WTC11 (cell line): ENCODE measurements at regions not wholly inside any gene's neighbourhood (a gene's known extent, or its start where the extent isn't known, plus 50 kb on each side); places are given as distances from the start of the nearest gene placed in this dataset.
"Not testable (repeated sequence)": the region's sequence is repeated elsewhere in the genome, so short reads cannot be mapped to it uniquely, and the experiment has no call there.

Experiments used
- ATAC-seq: fragments of 200-7000 bp; cut with Tn5 transposase; 2 replicates; pipeline ENCODE4 v1.10.0; 2021; ENCODE audit warnings: mild to moderate bottlenecking, moderate library complexity
- CTCF ChIA-PET: fragments of 300-600 bp; sonication (Branson Sonifier 250); formaldehyde crosslinking; loops from one replicate; lab custom pipeline; 2021; ENCODE audit warnings: antibody characterized with exemption; lab: Charles Lee
- POLR2A ChIA-PET: fragments of 350-600 bp; sonication (Branson Sonifier 250); formaldehyde crosslinking; loops from one replicate; lab custom pipeline; 2021; ENCODE audit warnings: antibody characterized with exemption; lab: Charles Lee
- DNase-seq: peaks from one replicate; pipeline ENCODE4 v3.0.0; 2021; ENCODE audit warnings: low spot score
- H3K27ac Mint-ChIP-seq: 2 replicates; pipeline ENCODE4 v1.8.0; 2021; ENCODE audit warnings: mixed read lengths
- H3K27me3 Mint-ChIP-seq: 2 replicates; pipeline ENCODE4 v1.8.0; 2021; ENCODE audit warnings: low read depth, mild to moderate bottlenecking, moderate library complexity, mixed read lengths
- H3K36me3 Mint-ChIP-seq: 2 replicates; pipeline ENCODE4 v1.8.0; 2021; ENCODE audit warnings: mixed read lengths
- H3K4me1 Mint-ChIP-seq: 2 replicates; pipeline ENCODE4 v1.8.0; 2022; ENCODE audit warnings: mixed read lengths
- H3K4me3 Mint-ChIP-seq: 2 replicates; pipeline ENCODE4 v1.8.0; 2021; ENCODE audit warnings: mild to moderate bottlenecking, moderate library complexity, mixed read lengths
- H3K9me3 Mint-ChIP-seq: 2 replicates; pipeline ENCODE4 v1.8.0; 2021; ENCODE audit warnings: mixed read lengths
- CREB1 ChIP-seq: sonication (generic); formaldehyde crosslinking; IDR thresholded peaks from 2 replicates; pipeline ENCODE4 v1.8.0; 2023; ENCODE audit warnings: mild to moderate bottlenecking, missing genetic modification reagents
- GTF2I ChIP-seq: fragments of 250-450 bp; sonication (Bioruptor Pico); conservative IDR thresholded peaks from 2 replicates; pipeline ENCODE4 v1.4.0; 2021; ENCODE audit warnings: mild to moderate bottlenecking
- JUN ChIP-seq: sonication (generic); formaldehyde crosslinking; IDR thresholded peaks from 2 replicates; pipeline ENCODE4 v1.8.0; 2023; ENCODE audit warnings: mild to moderate bottlenecking, missing genetic modification reagents
- MXD4 ChIP-seq: fragments of 250-450 bp; sonication (Bioruptor Pico); IDR thresholded peaks from 2 replicates; pipeline ENCODE4 v1.8.0; 2021; ENCODE audit warnings: mild to moderate bottlenecking, moderate library complexity, borderline replicate concordance
- NR3C1 ChIP-seq: sonication (generic); formaldehyde crosslinking; conservative IDR thresholded peaks from 2 replicates; pipeline ENCODE4 v1.8.1; 2023; ENCODE audit warnings: low read depth, mild to moderate bottlenecking, missing genetic modification reagents
- RORB ChIP-seq: fragments of 250-450 bp; sonication (Bioruptor Pico); IDR thresholded peaks from 2 replicates; pipeline ENCODE4 v1.9.0; 2021; ENCODE audit warnings: mild to moderate bottlenecking
- ZNF416 ChIP-seq: fragments of 250-450 bp; sonication (Bioruptor Pico); IDR thresholded peaks from 2 replicates; pipeline ENCODE4 v1.9.0; 2021; ENCODE audit warnings: mild to moderate bottlenecking, inconsistent platforms
- TF ChIP-seq, protein P1 (sequence below): fragments of 250-450 bp; sonication (Bioruptor Pico); conservative IDR thresholded peaks from 2 replicates; pipeline ENCODE4 v1.9.0; 2021; ENCODE audit warnings: mild to moderate bottlenecking
- TF ChIP-seq, protein P2 (sequence below): sonication (generic); formaldehyde crosslinking; IDR thresholded peaks from 2 replicates; pipeline ENCODE4 v1.8.1; 2023; ENCODE audit warnings: mild to moderate bottlenecking, missing genetic modification reagents, moderate library complexity
- TF ChIP-seq, protein P3 (sequence below): fragments of 250-450 bp; sonication (Bioruptor Pico); IDR thresholded peaks from 2 replicates; pipeline ENCODE4 v1.9.0; 2021; ENCODE audit warnings: mild to moderate bottlenecking, borderline replicate concordance
- TF ChIP-seq, protein P4 (sequence below): sonication (generic); formaldehyde crosslinking; IDR thresholded peaks from 2 replicates; pipeline ENCODE4 v1.8.0; 2022; ENCODE audit warnings: mild to moderate bottlenecking, missing genetic modification reagents
- TF ChIP-seq, protein P5 (sequence below): sonication (generic); formaldehyde crosslinking; IDR thresholded peaks from 2 replicates; pipeline ENCODE4 v1.8.0; 2022; ENCODE audit warnings: mild to moderate bottlenecking, missing genetic modification reagents
- TF ChIP-seq, protein P6 (sequence below): sonication (generic); formaldehyde crosslinking; IDR thresholded peaks from 2 replicates; pipeline ENCODE4 v1.8.1; 2022; ENCODE audit warnings: missing genetic modification reagents, borderline replicate concordance

DNA sequence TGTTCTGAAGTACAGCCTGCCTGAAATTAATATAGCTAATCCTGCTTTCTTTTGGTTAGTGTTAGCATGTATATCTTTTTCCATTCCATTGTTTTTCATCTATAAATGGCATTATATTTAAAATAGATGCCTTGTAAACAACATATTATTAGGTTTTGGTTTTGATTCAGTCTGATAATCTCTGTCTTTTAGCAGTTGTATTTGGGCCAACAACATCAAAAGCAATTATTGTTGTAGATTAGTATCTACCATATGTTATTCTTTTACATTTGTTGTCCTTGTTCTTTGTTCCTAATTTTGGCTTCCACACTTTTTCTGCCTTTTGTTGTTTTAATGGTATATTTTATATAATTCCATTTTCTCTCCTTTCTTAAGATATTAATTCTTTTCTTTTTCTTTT is 678.2 kb upstream of the PRMT6 start:
- no peak for ATAC-seq
- Mint-ChIP-seq H3K27me3 (no peaks in the 10 kb centered on the region; the same call in 1 of the 2 replicates), H3K27ac (no peak overlapping the region), H3K4me3 (no peak overlapping the region), H3K4me1 (no peaks in the 10 kb centered on the region), H3K36me3 (peaks cover 7% of the 10 kb centered on the region), H3K9me3 (peaks cover 7% of the 10 kb centered on the region)
- no peak for DNase-seq
- ChIA-PET POLR2A (no interaction called here), CTCF (no interaction called here)
- TF ChIP-seq MXD4 (CRISPR knock-in tag) (no peak), GTF2I (CRISPR knock-in tag) (no peak), NR3C1 (no peak)
- TF ChIP-seq, protein P1, sequence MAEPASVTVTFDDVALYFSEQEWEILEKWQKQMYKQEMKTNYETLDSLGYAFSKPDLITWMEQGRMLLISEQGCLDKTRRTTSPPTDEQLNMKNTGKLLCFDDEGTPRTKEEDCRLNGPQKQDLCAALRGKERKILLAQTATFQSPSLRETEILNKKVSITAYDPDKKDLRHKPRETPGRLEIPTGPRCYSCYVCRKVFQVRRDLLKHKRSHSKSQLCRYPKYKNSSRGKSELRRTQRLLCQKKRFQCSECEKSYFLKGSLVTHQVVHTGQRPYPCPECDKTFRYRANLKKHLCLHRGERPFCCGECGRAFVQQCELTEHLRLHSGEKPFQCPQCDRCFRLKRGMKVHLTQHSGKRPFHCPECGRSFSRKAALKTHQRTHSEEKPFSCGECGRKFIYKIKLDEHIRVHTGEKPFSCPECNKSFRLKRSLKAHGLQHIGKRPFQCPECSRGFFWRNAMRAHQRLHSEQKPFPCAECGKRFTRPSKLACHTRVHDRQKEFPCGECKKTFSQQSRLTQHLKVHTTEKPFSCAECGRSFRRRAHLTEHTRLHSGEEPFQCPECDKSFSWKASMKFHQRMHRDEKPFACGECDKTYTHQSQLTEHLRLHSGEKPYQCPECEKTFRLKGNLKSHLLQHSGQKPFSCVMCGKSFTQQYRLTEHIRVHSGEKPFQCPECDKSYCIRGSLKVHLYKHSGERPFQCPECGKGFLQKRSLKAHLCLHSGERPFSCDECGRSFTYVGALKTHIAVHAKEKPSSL (CRISPR knock-in tag) = no peak
- TF ChIP-seq, protein P2, sequence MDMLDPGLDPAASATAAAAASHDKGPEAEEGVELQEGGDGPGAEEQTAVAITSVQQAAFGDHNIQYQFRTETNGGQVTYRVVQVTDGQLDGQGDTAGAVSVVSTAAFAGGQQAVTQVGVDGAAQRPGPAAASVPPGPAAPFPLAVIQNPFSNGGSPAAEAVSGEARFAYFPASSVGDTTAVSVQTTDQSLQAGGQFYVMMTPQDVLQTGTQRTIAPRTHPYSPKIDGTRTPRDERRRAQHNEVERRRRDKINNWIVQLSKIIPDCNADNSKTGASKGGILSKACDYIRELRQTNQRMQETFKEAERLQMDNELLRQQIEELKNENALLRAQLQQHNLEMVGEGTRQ (CRISPR knock-in tag) = no peak
- TF ChIP-seq, protein P3, sequence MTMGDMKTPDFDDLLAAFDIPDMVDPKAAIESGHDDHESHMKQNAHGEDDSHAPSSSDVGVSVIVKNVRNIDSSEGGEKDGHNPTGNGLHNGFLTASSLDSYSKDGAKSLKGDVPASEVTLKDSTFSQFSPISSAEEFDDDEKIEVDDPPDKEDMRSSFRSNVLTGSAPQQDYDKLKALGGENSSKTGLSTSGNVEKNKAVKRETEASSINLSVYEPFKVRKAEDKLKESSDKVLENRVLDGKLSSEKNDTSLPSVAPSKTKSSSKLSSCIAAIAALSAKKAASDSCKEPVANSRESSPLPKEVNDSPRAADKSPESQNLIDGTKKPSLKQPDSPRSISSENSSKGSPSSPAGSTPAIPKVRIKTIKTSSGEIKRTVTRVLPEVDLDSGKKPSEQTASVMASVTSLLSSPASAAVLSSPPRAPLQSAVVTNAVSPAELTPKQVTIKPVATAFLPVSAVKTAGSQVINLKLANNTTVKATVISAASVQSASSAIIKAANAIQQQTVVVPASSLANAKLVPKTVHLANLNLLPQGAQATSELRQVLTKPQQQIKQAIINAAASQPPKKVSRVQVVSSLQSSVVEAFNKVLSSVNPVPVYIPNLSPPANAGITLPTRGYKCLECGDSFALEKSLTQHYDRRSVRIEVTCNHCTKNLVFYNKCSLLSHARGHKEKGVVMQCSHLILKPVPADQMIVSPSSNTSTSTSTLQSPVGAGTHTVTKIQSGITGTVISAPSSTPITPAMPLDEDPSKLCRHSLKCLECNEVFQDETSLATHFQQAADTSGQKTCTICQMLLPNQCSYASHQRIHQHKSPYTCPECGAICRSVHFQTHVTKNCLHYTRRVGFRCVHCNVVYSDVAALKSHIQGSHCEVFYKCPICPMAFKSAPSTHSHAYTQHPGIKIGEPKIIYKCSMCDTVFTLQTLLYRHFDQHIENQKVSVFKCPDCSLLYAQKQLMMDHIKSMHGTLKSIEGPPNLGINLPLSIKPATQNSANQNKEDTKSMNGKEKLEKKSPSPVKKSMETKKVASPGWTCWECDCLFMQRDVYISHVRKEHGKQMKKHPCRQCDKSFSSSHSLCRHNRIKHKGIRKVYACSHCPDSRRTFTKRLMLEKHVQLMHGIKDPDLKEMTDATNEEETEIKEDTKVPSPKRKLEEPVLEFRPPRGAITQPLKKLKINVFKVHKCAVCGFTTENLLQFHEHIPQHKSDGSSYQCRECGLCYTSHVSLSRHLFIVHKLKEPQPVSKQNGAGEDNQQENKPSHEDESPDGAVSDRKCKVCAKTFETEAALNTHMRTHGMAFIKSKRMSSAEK (CRISPR knock-in tag) = no peak

DNA sequence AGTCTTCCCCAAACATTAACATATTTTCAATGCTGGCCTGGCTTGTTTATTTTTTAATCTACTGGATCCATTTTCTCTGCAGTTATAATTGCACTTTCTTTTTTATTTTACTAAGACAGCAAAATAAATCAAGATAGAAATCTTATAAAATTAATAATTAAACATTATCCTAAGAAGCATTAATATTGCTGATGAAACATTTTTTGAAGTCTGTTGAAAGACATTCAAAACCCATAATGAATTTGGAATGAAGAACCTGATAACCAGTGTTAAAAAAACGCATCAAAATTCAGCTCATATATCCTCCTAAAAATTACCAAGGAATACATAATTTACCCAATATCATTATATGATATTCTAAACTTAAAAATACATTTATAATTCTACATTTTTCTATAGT is 675.7 kb upstream of the PRMT6 start:
- Mint-ChIP-seq H3K27me3 (no peaks in the 10 kb centered on the region), H3K27ac (no peak overlapping the region), H3K4me3 (no peak overlapping the region), H3K9me3 (no peaks in the 10 kb centered on the region), H3K36me3 (no peaks in the 10 kb centered on the region), H3K4me1 (no peaks in the 10 kb centered on the region)
- no peak for DNase-seq
- TF ChIP-seq CREB1 (no peak), JUN (no peak), ZNF416 (CRISPR knock-in tag) (no peak), RORB (CRISPR knock-in tag) (no peak)
- TF ChIP-seq, protein P4, sequence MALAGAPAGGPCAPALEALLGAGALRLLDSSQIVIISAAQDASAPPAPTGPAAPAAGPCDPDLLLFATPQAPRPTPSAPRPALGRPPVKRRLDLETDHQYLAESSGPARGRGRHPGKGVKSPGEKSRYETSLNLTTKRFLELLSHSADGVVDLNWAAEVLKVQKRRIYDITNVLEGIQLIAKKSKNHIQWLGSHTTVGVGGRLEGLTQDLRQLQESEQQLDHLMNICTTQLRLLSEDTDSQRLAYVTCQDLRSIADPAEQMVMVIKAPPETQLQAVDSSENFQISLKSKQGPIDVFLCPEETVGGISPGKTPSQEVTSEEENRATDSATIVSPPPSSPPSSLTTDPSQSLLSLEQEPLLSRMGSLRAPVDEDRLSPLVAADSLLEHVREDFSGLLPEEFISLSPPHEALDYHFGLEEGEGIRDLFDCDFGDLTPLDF (CRISPR knock-in tag) = no peak
- TF ChIP-seq, protein P5, sequence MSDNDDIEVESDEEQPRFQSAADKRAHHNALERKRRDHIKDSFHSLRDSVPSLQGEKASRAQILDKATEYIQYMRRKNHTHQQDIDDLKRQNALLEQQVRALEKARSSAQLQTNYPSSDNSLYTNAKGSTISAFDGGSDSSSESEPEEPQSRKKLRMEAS (CRISPR knock-in tag) = no peak
- no peak for ATAC-seq
- ChIA-PET POLR2A (no interaction called here), CTCF (no interaction called here)

DNA sequence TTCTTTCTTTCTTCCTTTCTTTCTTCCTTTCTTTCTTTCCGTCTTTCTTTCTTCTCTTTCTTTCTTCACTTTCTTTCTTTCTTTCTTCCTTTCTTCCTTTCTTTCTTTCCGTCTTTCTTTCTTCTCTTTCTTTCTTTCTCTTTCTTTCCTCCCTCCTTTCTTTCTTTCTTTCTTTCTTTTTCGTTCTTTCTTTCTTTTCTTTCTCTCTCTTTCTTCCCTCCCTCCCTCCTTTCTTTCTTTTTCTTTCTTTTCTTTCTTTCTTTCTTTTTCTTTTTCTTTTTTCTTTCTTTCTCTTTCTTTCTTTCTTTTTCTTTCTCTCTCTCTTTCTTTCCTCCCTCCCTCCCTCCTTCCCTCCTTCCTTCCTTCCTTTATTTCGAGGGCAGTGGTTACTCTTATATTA is 667.3 kb upstream of the PRMT6 start:
- H3K9me3 Mint-ChIP-seq, H3K27me3 Mint-ChIP-seq, H3K4me1 Mint-ChIP-seq: not testable (repeated sequence)

More for the DNA sequence above, 667.3 kb upstream of the PRMT6 start:
- TF ChIP-seq, protein P6, sequence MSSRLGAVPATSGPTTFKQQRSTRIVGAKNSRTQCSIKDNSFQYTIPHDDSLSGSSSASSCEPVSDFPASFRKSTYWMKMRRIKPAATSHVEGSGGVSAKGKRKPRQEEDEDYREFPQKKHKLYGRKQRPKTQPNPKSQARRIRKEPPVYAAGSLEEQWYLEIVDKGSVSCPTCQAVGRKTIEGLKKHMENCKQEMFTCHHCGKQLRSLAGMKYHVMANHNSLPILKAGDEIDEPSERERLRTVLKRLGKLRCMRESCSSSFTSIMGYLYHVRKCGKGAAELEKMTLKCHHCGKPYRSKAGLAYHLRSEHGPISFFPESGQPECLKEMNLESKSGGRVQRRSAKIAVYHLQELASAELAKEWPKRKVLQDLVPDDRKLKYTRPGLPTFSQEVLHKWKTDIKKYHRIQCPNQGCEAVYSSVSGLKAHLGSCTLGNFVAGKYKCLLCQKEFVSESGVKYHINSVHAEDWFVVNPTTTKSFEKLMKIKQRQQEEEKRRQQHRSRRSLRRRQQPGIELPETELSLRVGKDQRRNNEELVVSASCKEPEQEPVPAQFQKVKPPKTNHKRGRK (CRISPR knock-in tag) = peak; percentile 69; the same call in 1 of the 2 replicates
- H3K4me3 Mint-ChIP-seq, ATAC-seq, H3K36me3 Mint-ChIP-seq, DNase-seq, POLR2A ChIA-PET, H3K27ac Mint-ChIP-seq: not testable (repeated sequence)
- CTCF ChIA-PET = interaction anchor here (1.0 kb wide), 1 partner anchor 146 kb away, joined by 3 read pairs; no protein-coding TSS in a partner anchor
